ENCODE measurements at regions not wholly inside any gene's neighbourhood (a gene's known extent, or its start where the extent isn't known, plus 50 kb on each side); places are given as distances from the start of the nearest gene placed in this dataset.

DNA sequence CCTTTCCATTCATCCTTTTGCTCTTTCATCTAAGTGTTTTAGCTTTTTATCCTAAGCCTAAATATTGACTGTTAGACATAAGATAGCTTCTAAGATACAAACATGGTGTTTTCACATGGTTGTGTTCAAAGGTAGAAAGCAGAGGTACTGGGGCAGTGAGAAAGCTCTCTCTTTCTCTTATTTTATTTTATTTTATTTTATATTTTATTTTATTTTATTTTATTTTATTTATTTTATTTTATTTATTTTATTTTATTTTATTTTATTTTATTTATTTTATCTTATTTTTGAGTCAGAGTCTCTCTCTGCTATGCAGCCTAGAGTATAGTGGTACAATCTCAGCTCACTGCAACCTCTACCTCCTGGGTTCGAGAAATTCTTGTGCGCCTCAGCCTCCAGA, 287.2 kb downstream of the IKZF2 start:
- TF ChIP-seq, protein P1, sequence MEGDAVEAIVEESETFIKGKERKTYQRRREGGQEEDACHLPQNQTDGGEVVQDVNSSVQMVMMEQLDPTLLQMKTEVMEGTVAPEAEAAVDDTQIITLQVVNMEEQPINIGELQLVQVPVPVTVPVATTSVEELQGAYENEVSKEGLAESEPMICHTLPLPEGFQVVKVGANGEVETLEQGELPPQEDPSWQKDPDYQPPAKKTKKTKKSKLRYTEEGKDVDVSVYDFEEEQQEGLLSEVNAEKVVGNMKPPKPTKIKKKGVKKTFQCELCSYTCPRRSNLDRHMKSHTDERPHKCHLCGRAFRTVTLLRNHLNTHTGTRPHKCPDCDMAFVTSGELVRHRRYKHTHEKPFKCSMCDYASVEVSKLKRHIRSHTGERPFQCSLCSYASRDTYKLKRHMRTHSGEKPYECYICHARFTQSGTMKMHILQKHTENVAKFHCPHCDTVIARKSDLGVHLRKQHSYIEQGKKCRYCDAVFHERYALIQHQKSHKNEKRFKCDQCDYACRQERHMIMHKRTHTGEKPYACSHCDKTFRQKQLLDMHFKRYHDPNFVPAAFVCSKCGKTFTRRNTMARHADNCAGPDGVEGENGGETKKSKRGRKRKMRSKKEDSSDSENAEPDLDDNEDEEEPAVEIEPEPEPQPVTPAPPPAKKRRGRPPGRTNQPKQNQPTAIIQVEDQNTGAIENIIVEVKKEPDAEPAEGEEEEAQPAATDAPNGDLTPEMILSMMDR (conservative IDR thresholded peaks at IDR 0.05; ENCODE audit: low read depth), result no peak
- no peak overlapping the region for H3K27ac ChIP-seq
- POLR2A ChIA-PET (ENCODE audit: low non-redundant PET), result no interaction called here
- DNase-seq (ENCODE audit: low spot score), result no peak
- CTCF ChIA-PET, result interaction anchor here (1.1 kb wide), 1 partner anchor 87 kb away, joined by 4 read pairs; no protein-coding TSS in a partner anchor

DNA sequence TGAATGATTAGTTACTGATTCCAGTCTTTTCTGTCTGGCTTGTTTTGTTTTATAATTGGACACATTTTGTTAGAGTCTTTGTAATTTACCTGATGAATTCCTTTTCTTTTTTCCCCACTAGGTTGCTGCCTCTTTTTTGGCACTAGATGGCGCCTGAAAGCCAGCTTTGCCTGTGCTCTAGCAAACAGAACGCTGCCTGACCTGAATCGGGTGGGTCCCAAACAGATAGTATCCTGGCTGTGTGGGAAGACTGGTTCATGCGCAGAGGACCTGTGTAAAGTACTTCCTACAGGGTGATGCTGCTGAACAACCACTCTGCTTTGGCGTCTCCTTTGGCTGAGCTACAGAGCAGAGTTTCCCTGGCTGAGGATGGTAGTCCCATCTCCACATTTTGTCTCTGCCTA, 288.2 kb downstream of the IKZF2 start:
- no peak overlapping the region for H3K27ac ChIP-seq
- ChIA-PET CTCF (interaction anchor here (0.6 to 1.6 kb wide), 7 partner anchors 83 to 375 kb away, joined by 3 to 8 read pairs (median 3); partner anchors contain the start of gene IKZF2), POLR2A (ENCODE audit: low non-redundant PET) (no interaction called here)
- DNase-seq (ENCODE audit: low spot score), result no peak
- TF ChIP-seq, protein P1 (conservative IDR thresholded peaks at IDR 0.05; ENCODE audit: low read depth), result peak; percentile 34; the same call in 1 of the 2 replicates

DNA sequence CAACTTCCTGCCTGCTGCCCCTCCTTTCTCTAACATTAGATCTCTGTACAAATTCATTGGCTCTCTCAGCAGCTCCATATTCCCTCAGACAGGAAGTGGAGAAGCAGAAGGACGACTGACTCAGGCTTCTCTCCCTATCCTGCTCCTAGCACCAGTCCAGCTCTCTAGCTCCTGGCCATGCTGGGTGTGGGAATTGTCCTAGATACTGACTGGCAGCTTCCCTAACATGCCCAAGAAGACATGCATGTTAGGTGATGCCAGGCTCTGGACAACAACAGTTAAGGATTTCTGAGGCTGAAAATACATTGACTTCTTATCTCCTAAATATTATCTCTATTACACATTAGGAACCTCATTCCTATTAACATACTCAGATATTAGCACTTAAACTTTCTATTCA, 292.9 kb downstream of the IKZF2 start:
- no peak overlapping the region for H3K27ac ChIP-seq
- ChIA-PET POLR2A (ENCODE audit: low non-redundant PET) (no interaction called here), CTCF (no interaction called here)
- no peak for DNase-seq (ENCODE audit: low spot score)
- TF ChIP-seq, protein P1 (conservative IDR thresholded peaks at IDR 0.05; ENCODE audit: low read depth), result no peak

DNA sequence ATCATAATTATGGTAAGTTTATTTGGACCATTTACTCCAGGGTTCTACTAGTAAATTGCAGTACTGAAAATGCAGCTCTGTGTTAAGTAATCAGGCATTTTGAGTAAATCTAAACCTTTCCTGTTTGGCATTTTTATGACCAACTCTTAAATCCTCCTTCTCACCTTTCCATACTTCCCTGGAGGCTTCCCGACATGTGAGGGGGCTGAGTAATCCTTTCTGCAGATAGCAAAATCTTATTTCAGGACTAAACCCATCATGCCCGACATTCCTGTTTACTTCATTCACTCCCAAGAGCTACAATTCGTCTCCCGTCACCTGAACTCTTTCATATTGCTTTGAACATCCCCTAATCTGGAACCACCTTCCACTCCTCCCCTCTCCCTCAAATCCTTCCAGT, 296.6 kb downstream of the IKZF2 start:
- ChIA-PET CTCF (no interaction called here), POLR2A (ENCODE audit: low non-redundant PET) (no interaction called here)
- H3K27ac ChIP-seq, result no peak overlapping the region
- TF ChIP-seq, protein P1 (conservative IDR thresholded peaks at IDR 0.05; ENCODE audit: low read depth), result no peak
- no peak for DNase-seq (ENCODE audit: low spot score)

DNA sequence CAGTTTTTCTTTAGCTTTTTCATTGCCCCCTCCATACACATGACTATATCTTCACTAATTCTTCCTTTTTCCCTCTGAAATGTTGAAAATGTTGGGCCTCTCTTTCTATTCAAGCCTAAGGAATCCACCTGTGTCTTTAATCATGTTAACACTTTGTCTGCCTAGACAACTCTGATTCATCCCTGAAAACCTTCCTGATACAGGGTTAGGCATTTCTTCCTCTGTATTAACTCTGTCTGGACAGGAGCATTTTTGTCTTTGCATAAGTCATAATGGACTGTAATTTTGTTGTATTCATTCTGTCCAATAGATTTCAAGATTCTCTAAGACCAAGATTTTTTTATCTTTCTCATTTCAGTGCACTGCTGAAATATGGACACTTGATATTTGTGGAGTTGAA, 297.3 kb downstream of the IKZF2 start:
- no peak for DNase-seq (ENCODE audit: low spot score)
- TF ChIP-seq, protein P1 (conservative IDR thresholded peaks at IDR 0.05; ENCODE audit: low read depth), result no peak
- H3K27ac ChIP-seq, result no peak overlapping the region
- ChIA-PET CTCF (no interaction called here), POLR2A (ENCODE audit: low non-redundant PET) (no interaction called here)

DNA sequence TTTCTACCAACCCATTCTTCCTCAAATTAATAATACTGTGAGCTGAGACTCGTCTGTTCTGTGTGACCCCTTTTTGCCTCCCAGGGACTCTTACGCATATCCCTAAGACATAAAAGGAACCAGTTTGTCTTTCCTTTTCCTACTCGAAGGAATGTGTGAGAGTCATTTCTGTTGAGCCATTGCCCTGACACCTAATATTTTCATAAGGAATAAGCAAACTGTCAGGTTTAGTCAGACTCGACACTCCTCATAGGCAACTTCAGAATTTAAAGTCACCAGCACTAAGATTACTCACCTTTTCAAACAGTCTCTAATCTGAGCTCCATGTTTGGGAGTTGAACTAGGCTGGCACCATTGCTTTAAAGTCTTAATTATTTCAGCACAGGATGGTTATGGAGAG, 305.5 kb downstream of the IKZF2 start:
- ChIA-PET POLR2A (ENCODE audit: low non-redundant PET) (no interaction called here), CTCF (no interaction called here)
- no peak overlapping the region for H3K27ac ChIP-seq
- TF ChIP-seq, protein P1 (conservative IDR thresholded peaks at IDR 0.05; ENCODE audit: low read depth), result no peak
- peak; percentile 16 for DNase-seq (ENCODE audit: low spot score)

Measured in RWPE1 (cell line).